OCI-LY1 (cell line): ENCODE measurements at regions not wholly inside any gene's neighbourhood (a gene's known extent, or its start where the extent isn't known, plus 50 kb on each side); places are given as distances from the start of the nearest gene placed in this dataset.

Experiments used
- CTCF ChIP-seq: fragments of 200-600 bp; sonication (generic), shearing (Covaris generic); IDR thresholded peaks from 2 replicates; pipeline ENCODE4 v1.5.1; 2017; ENCODE audit warnings: mild to moderate bottlenecking, antibody characterized with exemption, low read length, moderate library complexity, mixed read lengths
- EZH2 ChIP-seq: fragments of 200-600 bp; sonication (generic), shearing (Covaris generic); IDR thresholded peaks from 2 replicates; pipeline ENCODE4 v1.8.0; 2017; ENCODE audit warnings: borderline replicate concordance, mixed run types, mild to moderate bottlenecking, antibody characterized with exemption, low read length, moderate library complexity, mixed read lengths

DNA sequence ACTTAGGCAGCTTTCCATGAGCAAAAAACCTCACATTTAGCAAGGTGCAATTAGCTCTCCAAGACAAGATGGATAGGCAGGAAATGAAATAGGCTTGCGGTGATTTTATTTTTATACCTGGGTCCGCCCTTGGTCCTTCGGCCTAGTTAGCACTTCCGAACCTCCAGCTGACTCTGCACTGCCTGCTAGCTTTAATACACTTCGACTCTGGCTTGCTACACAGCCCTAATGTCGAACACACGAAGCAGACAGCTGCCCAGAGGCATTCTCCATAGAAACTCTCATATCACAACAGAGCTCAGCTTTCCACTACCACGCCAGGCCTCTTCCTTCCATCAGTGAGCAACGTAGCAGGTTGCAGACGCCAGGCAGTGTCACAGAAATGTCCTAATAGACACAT, 688.0 kb downstream of the VRK1 start:
- TF ChIP-seq CTCF (no peak), EZH2 (no peak)
